GM12878 (cell line): ENCODE measurements at regions not wholly inside any gene's neighbourhood (a gene's known extent, or its start where the extent isn't known, plus 50 kb on each side); places are given as distances from the start of the nearest gene placed in this dataset.

Source experiments
- ATAC-seq: fragments of 200-7000 bp; cut with Tn5 transposase; 3 replicates; pipeline ENCODE4 v1.9.1; 2020; ENCODE audit warnings: mild to moderate bottlenecking, moderate library complexity
- BruUV-seq: library from RNA; stranded (reverse); fragments of 400-500 nt; replicated peaks from 2 replicates; lab custom pipeline; 2021; lab: Mats Ljungman, UMichigan
- CTCF ChIA-PET: fragments of 300-600 bp; sonication (Branson Sonifier 250); formaldehyde crosslinking; extraction: SDS; loops from one replicate; lab custom pipeline; 2021; ENCODE audit warnings: inconsistent platforms; lab: Yijun Ruan, JAX
- POLR2A ChIA-PET: fragments of 350-600 bp; formaldehyde crosslinking; extraction: SDS; loops from one replicate; lab custom pipeline; 2021; ENCODE audit warnings: inconsistent platforms; lab: Charles Lee
- RAD21 ChIA-PET: fragments of 300-600 bp; sonication (Branson Sonifier 250); formaldehyde crosslinking; loops from one replicate; lab custom pipeline; 2023; ENCODE audit warnings: antibody characterized with exemption; ENCODE audit not compliant: unreplicated experiment; lab: Charles Lee
- SMC1A ChIA-PET: fragments of 300-600 bp; sonication (Branson Sonifier 250); formaldehyde crosslinking; loops from one replicate; lab custom pipeline; 2023; ENCODE audit not compliant: unreplicated experiment, uncharacterized antibody; lab: Charles Lee
- DNase-seq: peaks from one replicate; pipeline ENCODE4 v3.0.0-alpha.2; 2011; ENCODE audit warnings: low read depth, low spot score
- FAIRE-seq: peaks from 3 replicates; lab custom pipeline; 2011; peaks lifted over from hg19 to GRCh38; lab: Jason Lieb, UNC
- H2AFZ ChIP-seq: 2 replicates; pipeline ENCODE4 v1.6.0; 2011; ENCODE audit warnings: low read depth, low read length, control low read depth; ENCODE audit not compliant: control insufficient read depth
- H3K27ac ChIP-seq: 2 replicates; pipeline ENCODE4 v1.5.1; 2011; ENCODE audit warnings: control low read depth; ENCODE audit not compliant: control insufficient read depth, insufficient read depth
- H3K27me3 ChIP-seq, 2 experiments: replicated peaks in 1 of 2; 2 replicates each; pipeline versions ENCODE4 v1.6.0 to v1.6.1; 2011; ENCODE audit warnings: low read length in 1 of 2; ENCODE audit not compliant: control insufficient read depth in 2 of 2, insufficient read depth in 2 of 2
- H3K36me3 ChIP-seq, 2 experiments: 2 replicates each; pipeline ENCODE4 v1.5.1; 2011; ENCODE audit warnings: low read length in 1 of 2; ENCODE audit not compliant: control insufficient read depth in 2 of 2, insufficient read depth in 2 of 2
- H3K4me1 ChIP-seq: 2 replicates; pipeline ENCODE4 v1.6.1; 2011; ENCODE audit warnings: mild to moderate bottlenecking, low read length, moderate library complexity, mixed read lengths; ENCODE audit not compliant: control insufficient read depth, insufficient read depth
- H3K4me2 ChIP-seq: 2 replicates; pipeline ENCODE4 v1.6.0; 2011; ENCODE audit warnings: control low read depth; ENCODE audit not compliant: control insufficient read depth, insufficient read depth
- H3K4me3 ChIP-seq: fragments of 200-600 bp; sonication (generic); 2 replicates; pipeline ENCODE4 v1.5.1; 2016
- H3K79me2 ChIP-seq: 2 replicates; pipeline ENCODE4 v1.6.0; 2011; ENCODE audit warnings: low read length; ENCODE audit not compliant: control insufficient read depth, insufficient read depth
- H3K9ac ChIP-seq: 2 replicates; pipeline ENCODE4 v1.8.0; 2011; ENCODE audit warnings: low read length, control low read depth, mixed read lengths; ENCODE audit not compliant: control insufficient read depth, insufficient read depth
- H3K9me3 ChIP-seq: replicated peaks from 3 replicates; pipeline ENCODE4 v1.5.1; 2011; ENCODE audit warnings: mild to moderate bottlenecking, low read length; ENCODE audit not compliant: control insufficient read depth, insufficient read depth
- H4K20me1 ChIP-seq: 2 replicates; pipeline ENCODE4 v1.6.0; 2011; ENCODE audit not compliant: control insufficient read depth, insufficient read depth
- BACH1 ChIP-seq: fragments of 450-650 bp; IDR thresholded peaks from 2 replicates; pipeline ENCODE4 v1.6.1; 2017; ENCODE audit warnings: mild to moderate bottlenecking, borderline replicate concordance
- EGR1 ChIP-seq, 2 experiments: IDR thresholded peaks; 1 replicate in 1 of 2; 2 replicates in 1 of 2; pipeline ENCODE4 v1.6.1; 2011 to 2012; ENCODE audit warnings: low read depth in 2 of 2, low read length in 2 of 2, borderline replicate concordance in 1 of 2, mild to moderate bottlenecking in 1 of 2, moderate library complexity in 1 of 2
- FOXK2 ChIP-seq: fragments of 450-650 bp; IDR thresholded peaks from 2 replicates; pipeline ENCODE4 v1.6.1; 2017; ENCODE audit warnings: mild to moderate bottlenecking, moderate library complexity
- IRF3 ChIP-seq: fragments of 450-650 bp; IDR thresholded peaks from 2 replicates; pipeline ENCODE4 v1.6.1; 2014; ENCODE audit warnings: mild to moderate bottlenecking
- NFYA ChIP-seq: IDR thresholded peaks from 2 replicates; pipeline ENCODE4 v1.6.1; 2011; ENCODE audit warnings: low read depth, mild to moderate bottlenecking, low read length, improper control_type of control experiment, borderline replicate concordance
- RAD21 ChIP-seq: IDR thresholded peaks from 2 replicates; pipeline ENCODE4 v1.6.1; 2011; ENCODE audit warnings: mild to moderate bottlenecking, low read depth, low read length, moderate library complexity; ENCODE audit not compliant: insufficient read depth
- RELB ChIP-seq: fragments of 450-650 bp; IDR thresholded peaks from 2 replicates; pipeline ENCODE4 v1.6.1; 2017; ENCODE audit warnings: low read depth, mild to moderate bottlenecking, moderate library complexity
- SREBF1 ChIP-seq: IDR thresholded peaks from 2 replicates; pipeline ENCODE4 v1.6.1; 2012; ENCODE audit warnings: mild to moderate bottlenecking, low read length
- SUPT20H ChIP-seq: IDR thresholded peaks from 2 replicates; pipeline ENCODE4 v1.6.1; 2011; ENCODE audit warnings: low read depth, mild to moderate bottlenecking, low read length, moderate library complexity, borderline replicate concordance; ENCODE audit not compliant: control insufficient read depth
- ZBTB33 ChIP-seq: fragments of 450-650 bp; IDR thresholded peaks from 2 replicates; pipeline ENCODE4 v1.6.1; 2017; ENCODE audit warnings: mild to moderate bottlenecking
- WGBS: methylation state at CpG from one replicate; pipeline ENCODE4 v1.1.6; 2016; ENCODE audit warnings: low lambda C conversion rate; ENCODE audit not compliant: insufficient replicate concordance, insufficient coverage; ENCODE audit errors: missing lambda C conversion rate; 5-methylcytosine and 5-hydroxymethylcytosine counted together
- in situ Hi-C: fragments of 300-500 bp; cut with MboI; formaldehyde crosslinking; loops from 9 replicates; pipeline ENCODE4 v1.14.3; 2018; ENCODE audit warnings: mixed read lengths
- intact Hi-C: fragments of 100-400 bp; cut with micrococcal nuclease; formaldehyde crosslinking; loops from one replicate; pipeline ENCODE4 v1.14.2; 2022; ENCODE audit not compliant: unreplicated experiment

- no TSS peak for BruUV-seq
- no peak for ATAC-seq
- no peaks in the 10 kb centered on the region for H3K4me1 ChIP-seq
- H3K36me3 ChIP-seq = no peaks in the 10 kb centered on the region
- no peak overlapping the region for H3K4me3 ChIP-seq
- peaks cover 0 to 15% of the 10 kb centered on the region in 2 experiments; a peak in 2 of 4 replicates for H3K27me3 ChIP-seq
- SMC1A ChIA-PET = no interaction called here
- in situ Hi-C loops = no loop called here
- POLR2A ChIA-PET = no interaction called here
- WGBS = 28% methylated on average over 18 of the region's 18 CpGs
- no peak overlapping the region for H3K4me2 ChIP-seq
- no peak for FAIRE-seq
- no peak for DNase-seq
- H3K27ac ChIP-seq = no peak overlapping the region
- intact Hi-C loops = no loop called here
- CTCF ChIA-PET = no interaction called here
- TF ChIP-seq NFYA (no peak), RAD21 (no peak), EGR1 (IDR thresholded peaks at IDR 0.05; ENCODE audit: borderline replicate concordance in 1 of 2, low read depth in 2 of 2, low read length in 2 of 2) (no peak), ZBTB33 (no peak), RELB (no peak), FOXK2 (no peak), IRF3 (no peak), SREBF1 (no peak), BACH1 (no peak), SUPT20H (no peak)
- H2AFZ ChIP-seq = no peak overlapping the region
- RAD21 ChIA-PET = interaction anchor here (0.7 kb wide), 1 partner anchor 12 kb away, joined by 3 read pairs; no protein-coding TSS in a partner anchor
- no peaks in the 10 kb centered on the region for H3K9me3 ChIP-seq
- H3K9ac ChIP-seq = no peak overlapping the region
- H4K20me1 ChIP-seq = no peaks in the 10 kb centered on the region
- H3K79me2 ChIP-seq = no peaks in the 10 kb centered on the region
Observed at GRCh38 chr15:77733579-77734300, 101.0 kb upstream of the LINGO1 start.
